ENCODE measurements at regions not wholly inside any gene's neighbourhood (a gene's known extent, or its start where the extent isn't known, plus 50 kb on each side); places are given as distances from the start of the nearest gene placed in this dataset.

DNA sequence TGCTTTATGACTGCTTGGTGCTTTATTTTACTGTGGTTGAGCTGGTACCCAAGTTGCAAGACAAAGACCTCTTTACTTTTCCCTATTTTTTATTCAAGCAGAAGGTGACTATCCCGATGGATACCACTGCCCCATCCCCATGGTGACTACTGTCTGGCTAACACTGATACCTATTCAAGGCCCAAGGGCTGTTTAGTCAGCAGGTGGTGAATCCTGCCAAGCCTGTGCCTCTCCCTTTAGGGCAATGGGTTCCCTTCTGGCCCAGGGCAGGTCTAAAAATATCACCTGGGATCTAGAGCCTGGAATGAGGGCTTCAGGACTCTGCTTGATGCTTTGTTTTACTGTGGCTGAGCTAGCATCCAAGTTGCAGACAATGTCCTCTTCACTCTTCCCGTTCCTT, 510.0 kb upstream of the GRAMD2B start:
- TF ChIP-seq, protein P1, sequence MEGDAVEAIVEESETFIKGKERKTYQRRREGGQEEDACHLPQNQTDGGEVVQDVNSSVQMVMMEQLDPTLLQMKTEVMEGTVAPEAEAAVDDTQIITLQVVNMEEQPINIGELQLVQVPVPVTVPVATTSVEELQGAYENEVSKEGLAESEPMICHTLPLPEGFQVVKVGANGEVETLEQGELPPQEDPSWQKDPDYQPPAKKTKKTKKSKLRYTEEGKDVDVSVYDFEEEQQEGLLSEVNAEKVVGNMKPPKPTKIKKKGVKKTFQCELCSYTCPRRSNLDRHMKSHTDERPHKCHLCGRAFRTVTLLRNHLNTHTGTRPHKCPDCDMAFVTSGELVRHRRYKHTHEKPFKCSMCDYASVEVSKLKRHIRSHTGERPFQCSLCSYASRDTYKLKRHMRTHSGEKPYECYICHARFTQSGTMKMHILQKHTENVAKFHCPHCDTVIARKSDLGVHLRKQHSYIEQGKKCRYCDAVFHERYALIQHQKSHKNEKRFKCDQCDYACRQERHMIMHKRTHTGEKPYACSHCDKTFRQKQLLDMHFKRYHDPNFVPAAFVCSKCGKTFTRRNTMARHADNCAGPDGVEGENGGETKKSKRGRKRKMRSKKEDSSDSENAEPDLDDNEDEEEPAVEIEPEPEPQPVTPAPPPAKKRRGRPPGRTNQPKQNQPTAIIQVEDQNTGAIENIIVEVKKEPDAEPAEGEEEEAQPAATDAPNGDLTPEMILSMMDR (IDR thresholded peaks at IDR 0.05; ENCODE audit: low read depth, low read length, missing input control), result no peak
- TF ChIP-seq REST (IDR thresholded peaks at IDR 0.05) (no peak), FOXA1 (IDR thresholded peaks at IDR 0.05) (no peak), HNF4G (IDR thresholded peaks at IDR 0.05) (no peak), RAD21 (IDR thresholded peaks at IDR 0.05) (no peak), JUND (IDR thresholded peaks at IDR 0.05) (no peak), ATF3 (IDR thresholded peaks at IDR 0.05) (no peak), SP1 (IDR thresholded peaks at IDR 0.05) (no peak)
- TF ChIP-seq, protein P2, sequence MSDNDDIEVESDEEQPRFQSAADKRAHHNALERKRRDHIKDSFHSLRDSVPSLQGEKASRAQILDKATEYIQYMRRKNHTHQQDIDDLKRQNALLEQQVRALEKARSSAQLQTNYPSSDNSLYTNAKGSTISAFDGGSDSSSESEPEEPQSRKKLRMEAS (IDR thresholded peaks at IDR 0.05), result no peak

All from liver (tissue), 3 donors.